GM11168 (cell line): ENCODE measurements at regions not wholly inside any gene's neighbourhood (a gene's known extent, or its start where the extent isn't known, plus 50 kb on each side); places are given as distances from the start of the nearest gene placed in this dataset.
"Not testable (repeated sequence)": the region's sequence is repeated elsewhere in the genome, so short reads cannot be mapped to it uniquely, and the experiment has no call there.

Experiments used
- in situ Hi-C: fragments of 300-500 bp; cut with MboI; formaldehyde crosslinking; loops from one replicate; pipeline ENCODE4 v1.12.0; 2022; ENCODE audit warnings: low sequenced_read_pairs; ENCODE audit not compliant: unreplicated experiment

DNA sequence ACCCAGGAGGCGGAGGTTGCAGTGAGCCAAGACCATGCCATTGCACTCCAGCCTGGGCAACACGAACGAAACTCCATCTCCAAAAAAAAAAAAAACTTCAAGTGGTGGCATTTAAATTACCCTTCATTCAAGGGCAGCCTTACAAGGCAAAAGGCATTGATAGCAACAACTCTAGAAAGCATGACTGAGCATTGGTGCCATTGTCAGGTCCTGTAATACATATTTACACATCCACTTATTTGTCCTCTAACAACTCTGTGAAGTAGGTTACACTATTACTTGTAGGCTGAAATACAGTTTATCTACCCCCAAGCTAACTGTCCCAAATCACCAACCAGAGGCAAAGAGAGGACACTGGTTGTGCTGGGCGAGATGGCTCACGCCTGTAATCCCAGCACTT, 52.7 kb upstream of the LARP1 start:
- in situ Hi-C loops, result no loop called here

DNA sequence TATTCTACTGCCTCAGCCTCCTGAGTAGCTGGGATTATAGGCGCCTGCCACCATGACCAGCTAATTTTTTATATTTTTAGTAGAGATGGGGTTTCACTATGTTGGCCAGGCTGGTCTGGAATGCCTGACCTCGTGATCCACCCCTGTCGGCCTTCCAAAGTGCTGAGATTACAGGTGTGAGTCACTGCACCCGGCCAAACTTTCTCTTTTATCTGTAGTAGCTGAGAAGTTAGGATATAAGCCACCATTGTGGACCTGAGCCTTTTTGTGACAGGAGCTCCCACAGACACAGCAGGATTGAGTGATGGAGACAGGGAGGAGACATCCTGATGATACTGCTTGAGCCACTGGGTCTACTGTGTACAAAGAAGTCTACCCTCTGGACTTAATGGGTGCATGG, 53.5 kb upstream of the LARP1 start:
- in situ Hi-C loops, result not testable (repeated sequence)

DNA sequence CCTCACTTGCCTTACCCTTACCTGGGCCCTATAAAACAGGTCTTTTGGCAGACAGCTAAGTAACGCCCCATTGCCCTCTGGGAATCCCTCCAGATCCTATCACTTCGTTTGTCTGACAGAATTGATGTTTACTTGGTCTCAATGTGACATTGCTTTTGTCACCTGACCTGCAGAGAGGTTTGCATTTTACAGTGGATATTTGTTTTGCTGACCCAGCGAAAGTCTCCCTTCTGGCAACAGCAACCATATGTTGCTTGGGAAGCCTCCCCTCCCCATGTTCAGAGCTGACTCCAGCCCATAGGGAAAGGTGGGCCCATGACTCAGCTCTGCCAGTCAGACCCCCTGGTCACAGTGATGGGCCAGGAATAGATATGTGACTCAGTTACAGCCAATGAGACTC, 54.0 kb upstream of the LARP1 start:
- in situ Hi-C loops, result no loop called here

- in situ Hi-C loops, result not testable (repeated sequence)
Measured at GRCh38 chr5:154700289-154700928, 54.8 kb upstream of the LARP1 start.

- in situ Hi-C loops, result no loop called here
Measured at GRCh38 chr5:154698763-154699162, 56.4 kb upstream of the LARP1 start.

GRCh38 chr5:154697371-154697770, 57.8 kb upstream of the LARP1 start:
- in situ Hi-C loops, result no loop called here

DNA sequence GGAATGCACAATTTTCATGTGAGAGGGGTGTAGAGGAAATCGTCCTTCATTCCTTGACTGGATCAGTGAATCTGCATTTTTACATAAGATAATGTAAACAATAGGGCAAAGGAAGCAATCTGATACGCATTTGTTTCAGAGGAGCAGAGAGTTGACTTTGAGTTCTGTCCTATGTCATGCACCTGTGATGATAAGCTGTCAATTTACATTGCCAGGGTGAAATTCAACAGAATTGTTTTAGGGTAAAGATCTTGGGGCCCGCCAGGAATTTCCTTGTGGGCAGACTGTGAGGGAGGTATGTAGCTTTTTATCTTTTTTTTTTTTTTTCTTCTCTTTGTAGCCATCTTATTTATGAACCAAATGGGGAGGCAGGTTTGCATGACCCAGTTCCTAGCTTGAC, 58.3 kb upstream of the LARP1 start:
- in situ Hi-C loops, result no loop called here

DNA sequence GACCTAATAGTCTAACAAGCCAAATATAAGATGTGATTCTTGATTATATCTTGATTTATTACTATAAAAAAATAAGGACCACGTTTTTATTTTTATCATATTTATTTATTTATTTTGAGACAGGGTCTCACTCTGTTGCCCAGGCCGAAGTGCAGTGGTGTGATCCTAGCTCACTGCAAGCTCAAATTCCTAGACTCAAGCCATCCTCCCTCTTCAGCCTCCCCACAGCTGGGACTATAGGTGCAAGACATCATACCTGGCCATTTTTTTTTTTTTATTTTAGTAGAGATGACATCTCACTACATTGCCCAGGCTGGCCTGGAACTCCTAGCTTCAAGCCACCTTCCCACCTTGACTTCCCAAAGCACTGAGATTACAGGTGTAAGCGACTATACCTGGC, 61.0 kb upstream of the LARP1 start:
- in situ Hi-C loops, result no loop called here

DNA sequence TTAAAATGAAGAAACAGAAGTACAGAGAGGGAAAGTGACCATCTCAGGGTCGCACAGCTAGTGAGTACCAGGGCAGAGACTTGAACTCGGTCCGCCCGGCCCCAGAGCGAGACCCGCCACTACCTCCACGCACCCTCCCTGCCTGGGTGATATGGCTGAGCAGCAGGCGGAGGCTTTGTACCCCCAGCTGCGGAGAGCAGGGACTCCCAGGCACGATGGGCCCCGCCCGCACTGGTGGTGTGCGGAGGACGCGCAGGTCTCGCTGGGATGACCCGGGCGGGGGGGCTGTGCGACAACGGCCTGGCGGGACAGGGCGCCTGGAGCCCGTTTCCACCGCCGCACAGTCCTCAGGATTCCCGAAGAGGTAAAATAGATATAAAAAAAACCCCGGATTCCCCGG, 64.7 kb upstream of the LARP1 start:
- in situ Hi-C loops, result no loop called here

GRCh38 chr5:154686490-154686889, 68.7 kb upstream of the LARP1 start:
- in situ Hi-C loops, result no loop called here

DNA sequence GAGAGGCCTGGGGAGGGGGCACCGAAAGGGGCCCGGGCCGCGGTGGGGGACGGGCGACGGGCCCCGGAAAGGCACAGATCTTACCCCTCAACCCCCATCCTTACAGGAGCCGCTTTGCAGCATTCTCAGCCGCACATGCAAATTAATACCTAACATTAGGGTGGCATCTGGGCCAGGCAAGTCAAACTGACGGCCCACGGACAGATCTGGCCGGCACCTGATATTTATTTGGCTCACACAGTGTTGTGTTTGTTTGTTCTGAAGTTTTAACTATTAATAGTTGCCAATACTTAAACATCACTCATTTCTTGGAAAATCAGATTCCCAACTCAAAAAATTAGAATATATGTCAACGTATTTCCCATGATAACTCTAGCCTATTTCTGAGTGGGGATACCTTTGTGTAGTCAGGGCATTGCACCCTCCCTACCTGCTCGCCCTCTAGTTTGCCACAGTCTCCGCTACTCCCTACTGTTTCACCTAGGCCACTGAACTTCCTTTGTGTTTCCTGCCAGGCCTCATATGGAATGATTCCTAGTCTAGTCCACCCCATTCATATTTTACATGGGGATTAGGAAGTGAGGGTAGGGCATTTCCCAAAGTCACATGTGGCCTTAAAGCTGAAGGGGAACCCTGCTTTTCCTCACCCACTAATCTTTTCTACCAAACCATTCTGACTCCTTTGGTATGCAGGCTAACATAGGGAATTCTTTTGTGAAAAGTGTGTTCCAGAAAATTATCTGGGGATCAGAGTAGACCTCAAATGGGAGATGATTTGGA, 71.9 kb upstream of the LARP1 start:
- in situ Hi-C loops, result no loop called here

DNA sequence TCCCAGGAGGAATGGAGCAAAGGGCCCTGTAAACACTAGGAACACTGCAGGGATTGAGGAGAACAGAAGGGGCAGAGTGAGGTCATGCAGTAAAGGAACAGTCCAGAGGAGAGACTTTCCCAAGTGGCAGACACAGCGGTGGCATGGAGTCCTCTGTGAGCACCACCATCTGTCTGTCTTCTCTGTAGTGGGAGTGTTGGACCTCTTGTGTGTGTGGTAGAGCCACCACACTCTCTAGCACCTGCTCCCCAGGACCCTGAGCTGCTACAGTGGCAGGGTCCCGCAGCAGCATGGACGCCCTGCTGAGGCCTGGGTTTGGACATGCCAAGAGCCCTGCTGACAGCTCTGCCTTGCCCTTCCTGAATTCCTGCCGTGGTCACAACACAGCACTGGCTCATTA, 75.7 kb upstream of the LARP1 start:
- in situ Hi-C loops, result no loop called here

- in situ Hi-C loops, result no loop called here
Measured at GRCh38 chr5:154677921-154678320, 77.3 kb upstream of the LARP1 start.

GRCh38 chr5:154676508-154676907, 78.7 kb upstream of the LARP1 start:
- in situ Hi-C loops, result no loop called here

GRCh38 chr5:154674029-154674428, 81.1 kb upstream of the LARP1 start:
- in situ Hi-C loops, result no loop called here

DNA sequence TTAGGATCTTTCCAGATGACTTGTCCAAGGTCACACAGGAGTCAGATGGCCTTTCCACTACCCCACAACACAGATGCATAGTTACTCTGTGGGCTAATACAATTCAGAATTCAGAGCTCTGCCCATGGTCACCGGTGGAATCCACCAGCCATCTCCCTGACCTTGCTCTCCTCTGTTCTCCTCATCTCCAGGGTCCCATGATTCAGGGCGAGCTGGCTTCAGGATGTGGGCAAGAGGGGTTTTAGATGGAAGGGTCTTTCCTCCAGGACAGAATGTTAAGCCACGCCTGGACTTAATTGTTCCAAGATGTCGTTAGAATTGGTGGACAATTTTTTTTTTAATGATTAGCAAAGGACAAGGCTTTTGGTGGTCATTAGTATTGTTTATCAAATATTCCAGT, 81.7 kb upstream of the LARP1 start:
- in situ Hi-C loops, result no loop called here

- in situ Hi-C loops, result not testable (repeated sequence)
Measured at GRCh38 chr5:154669913-154670312, 85.3 kb upstream of the LARP1 start.

DNA sequence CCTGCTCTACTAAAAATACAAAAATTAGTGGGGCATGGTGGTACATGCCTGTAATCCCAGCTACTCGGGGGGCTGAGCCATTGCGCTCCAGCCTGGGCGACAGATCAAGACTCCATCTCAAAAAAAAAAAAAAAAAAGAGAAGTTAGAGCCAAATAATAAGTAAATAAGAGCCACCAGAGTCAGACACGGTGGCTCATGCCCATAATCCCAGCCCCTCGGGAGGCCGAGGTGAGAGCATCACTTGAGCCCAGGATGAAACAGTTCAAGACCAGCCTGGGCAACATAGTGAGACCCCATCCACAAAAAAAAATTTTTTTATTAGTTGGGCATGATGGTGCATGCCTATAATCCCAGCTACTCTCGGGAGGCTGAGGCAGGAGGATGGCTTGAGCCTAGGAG, 85.8 kb upstream of the LARP1 start:
- in situ Hi-C loops, result no loop called here

- in situ Hi-C loops, result no loop called here
Measured at GRCh38 chr5:154664869-154665268, 90.3 kb upstream of the LARP1 start.

GRCh38 chr5:154663424-154663823, 91.8 kb upstream of the LARP1 start:
- in situ Hi-C loops, result no loop called here

DNA sequence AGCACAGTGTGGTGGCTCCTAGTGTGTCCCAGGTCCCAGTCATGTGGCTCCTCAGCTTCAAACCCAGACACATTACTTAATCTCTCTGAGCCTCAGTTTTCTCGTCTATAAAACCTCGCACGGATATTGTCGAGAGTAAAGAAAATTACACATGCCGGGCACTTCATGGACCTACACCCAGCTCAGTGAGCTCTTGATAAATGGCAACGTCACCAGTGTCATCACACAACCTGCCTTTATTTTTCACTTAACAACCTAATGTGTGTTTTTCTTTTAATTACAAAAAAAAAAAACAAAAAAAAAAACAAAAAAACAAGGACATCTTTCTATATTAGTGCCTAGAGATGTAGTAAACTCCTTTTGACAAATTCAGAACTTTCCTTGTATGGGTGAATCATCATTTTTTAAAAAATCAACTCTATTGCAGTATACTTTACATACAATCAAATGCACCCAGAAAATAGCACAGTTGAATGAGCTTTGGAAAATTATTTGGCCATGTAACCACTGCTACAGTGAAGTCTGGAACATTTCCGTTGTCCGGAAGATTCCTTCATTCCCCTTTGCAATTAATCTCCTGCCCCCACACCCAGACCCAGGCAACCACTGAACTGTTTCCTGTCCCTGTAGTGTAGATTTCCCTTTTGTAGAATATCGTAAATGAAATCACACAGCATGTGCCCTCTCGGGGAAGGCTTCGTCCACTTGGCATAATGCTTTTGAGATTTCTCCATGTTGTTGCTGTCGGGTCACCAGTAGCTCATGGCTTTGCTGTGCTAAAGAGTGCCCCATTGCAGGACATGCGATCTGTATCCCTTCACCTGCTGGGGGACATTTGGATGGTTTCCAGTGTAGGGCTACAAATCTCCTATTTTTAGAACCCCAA, 100.4 kb upstream of the LARP1 start:
- in situ Hi-C loops, result no loop called here
